ENCODE measurements at regions not wholly inside any gene's neighbourhood (a gene's known extent, or its start where the extent isn't known, plus 50 kb on each side); places are given as distances from the start of the nearest gene placed in this dataset.

DNA sequence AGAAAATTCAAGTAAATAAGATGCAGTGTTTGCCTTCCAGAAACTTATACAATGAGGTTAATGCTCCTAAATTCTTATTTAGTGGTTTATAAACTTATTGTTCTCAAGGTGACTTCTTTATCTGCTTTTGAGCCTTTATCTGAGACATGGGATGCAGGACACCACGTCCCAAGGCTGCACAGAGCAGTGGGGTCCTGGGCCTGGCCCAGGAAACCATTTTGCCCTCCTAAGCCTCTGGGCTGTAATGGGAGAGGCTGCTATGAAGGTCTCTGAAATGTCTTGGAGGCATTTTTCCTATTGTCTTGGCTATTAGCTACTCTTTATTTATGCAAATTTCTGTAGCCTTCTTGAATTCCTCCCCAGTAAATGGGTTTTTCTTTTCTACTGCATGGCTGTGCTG, 652.6 kb upstream of the SETBP1 start:
- Histone ChIP-seq H3K79me1 (replicated peaks; ENCODE audit: low read length, poor library complexity, severe bottlenecking) (no peaks in the 10 kb centered on the region), H2BK5ac (ENCODE audit: low read depth, low read length, poor library complexity, severe bottlenecking) (no peak overlapping the region)

DNA sequence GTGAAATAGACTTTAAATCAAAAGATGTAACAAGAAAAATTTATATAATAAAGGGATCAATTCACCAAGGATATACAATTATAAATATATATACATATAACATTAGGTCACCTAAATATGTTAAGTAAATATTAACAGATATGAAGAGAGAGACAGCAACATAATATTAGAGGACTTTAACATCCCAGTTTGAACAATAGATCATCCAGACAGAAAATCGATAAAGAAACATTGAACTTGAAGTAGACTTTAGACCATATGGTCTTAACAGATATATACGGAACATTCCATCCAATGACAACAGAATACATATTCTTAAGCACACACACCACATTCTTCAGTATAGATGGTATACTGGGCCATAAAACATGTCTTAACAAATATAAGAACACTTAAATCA, 649.6 kb upstream of the SETBP1 start:
- Histone ChIP-seq H2BK120ac (ENCODE audit: low read depth, low read length) (no peak overlapping the region), H3K4me3 (ENCODE audit: insufficient read depth in 1 of 2, low read depth in 1 of 2, low read length in 2 of 2) (no peak overlapping the region), H3K4me1 (ENCODE audit: control insufficient read depth, insufficient read depth, low read depth, low read length) (peaks cover 5% of the 10 kb centered on the region), H2AFZ (ENCODE audit: low read depth, low read length) (no peak overlapping the region), H3K4me2 (ENCODE audit: low read length, poor library complexity, severe bottlenecking) (no peak overlapping the region), H3K27ac (ENCODE audit: low read length, poor library complexity, severe bottlenecking) (no peak overlapping the region), H3K9ac (ENCODE audit: low read length) (no peak overlapping the region), H2BK5ac (ENCODE audit: low read depth, low read length, poor library complexity, severe bottlenecking) (no peak overlapping the region), H2AK5ac (ENCODE audit: low read length, severe bottlenecking) (no peak overlapping the region), H3K27me3 (ENCODE audit: control insufficient read depth in 1 of 2, insufficient read depth in 1 of 2, low read length in 2 of 2) (no peaks in the 10 kb centered on the region), H3K9me3 (ENCODE audit: control insufficient read depth, low read length) (peaks cover 14% of the 10 kb centered on the region), H3K18ac (ENCODE audit: low read depth in 1 of 2, low read length in 2 of 2) (no peak overlapping the region), H3K4ac (ENCODE audit: low read depth in 1 of 2, low read length in 2 of 2) (no peak overlapping the region), H2BK15ac (ENCODE audit: low read depth, poor library complexity, severe bottlenecking) (no peak overlapping the region), H3K79me1 (replicated peaks; ENCODE audit: low read length, poor library complexity, severe bottlenecking) (no peaks in the 10 kb centered on the region), H3K36me3 (ENCODE audit: control insufficient read depth in 1 of 2, insufficient read depth in 2 of 2, low read depth in 1 of 2, low read length in 2 of 2) (no peaks in the 10 kb centered on the region), H3K14ac (ENCODE audit: low read length in 2 of 2) (no peak overlapping the region), H4K91ac (ENCODE audit: low read length) (no peak overlapping the region), H2BK12ac (ENCODE audit: low read length in 2 of 2) (no peak overlapping the region), H3K23ac (ENCODE audit: low read length in 2 of 2) (no peak overlapping the region), H4K8ac (ENCODE audit: low read length) (no peak overlapping the region)
- no peak for DNase-seq
- WGBS = 91% methylated on average over 1 of the region's 2 CpGs

More for the DNA sequence above, 652.6 kb upstream of the SETBP1 start:
- Histone ChIP-seq H2BK120ac (ENCODE audit: low read depth, low read length) (no peak overlapping the region), H4K8ac (ENCODE audit: low read length) (no peak overlapping the region), H2AFZ (ENCODE audit: low read depth, low read length) (no peak overlapping the region), H3K27me3 (ENCODE audit: control insufficient read depth in 1 of 2, insufficient read depth in 1 of 2, low read length in 2 of 2) (no peaks in the 10 kb centered on the region), H3K4me1 (ENCODE audit: control insufficient read depth, insufficient read depth, low read depth, low read length) (peaks cover 2% of the 10 kb centered on the region), H3K18ac (ENCODE audit: low read depth in 1 of 2, low read length in 2 of 2) (no peak overlapping the region), H3K23ac (ENCODE audit: low read length in 2 of 2) (no peak overlapping the region), H3K36me3 (ENCODE audit: control insufficient read depth in 1 of 2, insufficient read depth in 2 of 2, low read depth in 1 of 2, low read length in 2 of 2) (no peaks in the 10 kb centered on the region), H3K9me3 (ENCODE audit: control insufficient read depth, low read length) (peaks cover 14% of the 10 kb centered on the region), H3K4ac (ENCODE audit: low read depth in 1 of 2, low read length in 2 of 2) (no peak overlapping the region), H3K4me2 (ENCODE audit: low read length, poor library complexity, severe bottlenecking) (no peak overlapping the region), H3K14ac (ENCODE audit: low read length in 2 of 2) (no peak overlapping the region), H2BK15ac (ENCODE audit: low read depth, poor library complexity, severe bottlenecking) (no peak overlapping the region), H2AK5ac (ENCODE audit: low read length, severe bottlenecking) (no peak overlapping the region), H4K91ac (ENCODE audit: low read length) (no peak overlapping the region), H3K9ac (ENCODE audit: low read length) (no peak overlapping the region), H2BK12ac (ENCODE audit: low read length in 2 of 2) (no peak overlapping the region), H3K4me3 (ENCODE audit: insufficient read depth in 1 of 2, low read depth in 1 of 2, low read length in 2 of 2) (no peak overlapping the region), H3K27ac (ENCODE audit: low read length, poor library complexity, severe bottlenecking) (no peak overlapping the region)
- WGBS = 70% methylated on average over 1 of the region's 1 CpG
- DNase-seq = no peak

DNA sequence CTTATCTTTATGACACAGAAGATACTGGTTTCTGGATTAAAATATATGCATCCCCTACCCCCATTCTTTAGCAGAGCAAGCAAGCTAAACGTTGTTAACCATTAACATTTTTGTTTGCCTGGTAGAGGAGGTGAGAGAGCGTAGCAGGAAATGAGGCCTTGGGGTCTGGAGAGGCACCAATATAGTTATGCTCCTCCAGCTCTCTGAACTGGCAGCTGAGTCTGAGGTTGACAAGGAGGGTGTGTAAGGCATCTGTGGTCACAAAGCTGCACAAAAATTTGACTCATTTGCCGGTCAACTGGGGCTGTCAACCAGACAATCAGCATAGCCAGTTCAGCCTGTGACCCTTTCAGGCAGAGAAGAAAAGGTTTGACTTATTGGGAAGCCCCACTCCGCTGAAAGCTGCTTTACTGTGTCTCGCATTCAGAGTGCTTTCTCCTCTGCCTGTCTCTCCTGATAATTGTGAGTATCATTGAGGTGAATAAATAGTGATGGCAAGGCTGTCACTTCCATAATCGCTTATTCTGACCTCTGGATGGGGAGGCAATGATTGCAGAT, 647.5 kb upstream of the SETBP1 start:
- DNase-seq = no peak
- Histone ChIP-seq H2BK120ac (ENCODE audit: low read depth, low read length) (no peak overlapping the region), H3K79me1 (replicated peaks; ENCODE audit: low read length, poor library complexity, severe bottlenecking) (no peaks in the 10 kb centered on the region), H3K9ac (ENCODE audit: low read length) (no peak overlapping the region), H2AFZ (ENCODE audit: low read depth, low read length) (no peak overlapping the region), H3K36me3 (ENCODE audit: control insufficient read depth in 1 of 2, insufficient read depth in 2 of 2, low read depth in 1 of 2, low read length in 2 of 2) (no peaks in the 10 kb centered on the region), H2BK5ac (ENCODE audit: low read depth, low read length, poor library complexity, severe bottlenecking) (no peak overlapping the region), H3K14ac (ENCODE audit: low read length in 2 of 2) (no peak overlapping the region), H3K4me1 (ENCODE audit: control insufficient read depth, insufficient read depth, low read depth, low read length) (peaks cover 5% of the 10 kb centered on the region), H3K4me3 (ENCODE audit: insufficient read depth in 1 of 2, low read depth in 1 of 2, low read length in 2 of 2) (no peak overlapping the region), H4K91ac (ENCODE audit: low read length) (no peak overlapping the region), H2AK5ac (ENCODE audit: low read length, severe bottlenecking) (no peak overlapping the region), H3K18ac (ENCODE audit: low read depth in 1 of 2, low read length in 2 of 2) (peak overlapping the region in 1 of 2 experiments; percentile 0), H2BK15ac (ENCODE audit: low read depth, poor library complexity, severe bottlenecking) (no peak overlapping the region), H3K9me3 (ENCODE audit: control insufficient read depth, low read length) (peaks cover 4% of the 10 kb centered on the region), H3K23ac (ENCODE audit: low read length in 2 of 2) (no peak overlapping the region), H3K4ac (ENCODE audit: low read depth in 1 of 2, low read length in 2 of 2) (no peak overlapping the region), H3K4me2 (ENCODE audit: low read length, poor library complexity, severe bottlenecking) (no peak overlapping the region), H4K8ac (ENCODE audit: low read length) (no peak overlapping the region), H2BK12ac (ENCODE audit: low read length in 2 of 2) (peak overlapping the region in 1 of 2 experiments; percentile 66), H3K27me3 (ENCODE audit: control insufficient read depth in 1 of 2, insufficient read depth in 1 of 2, low read length in 2 of 2) (no peaks in the 10 kb centered on the region), H3K27ac (ENCODE audit: low read length, poor library complexity, severe bottlenecking) (peak overlapping the region; percentile 63)
- 66% methylated on average over 6 of the region's 6 CpGs for WGBS

DNA sequence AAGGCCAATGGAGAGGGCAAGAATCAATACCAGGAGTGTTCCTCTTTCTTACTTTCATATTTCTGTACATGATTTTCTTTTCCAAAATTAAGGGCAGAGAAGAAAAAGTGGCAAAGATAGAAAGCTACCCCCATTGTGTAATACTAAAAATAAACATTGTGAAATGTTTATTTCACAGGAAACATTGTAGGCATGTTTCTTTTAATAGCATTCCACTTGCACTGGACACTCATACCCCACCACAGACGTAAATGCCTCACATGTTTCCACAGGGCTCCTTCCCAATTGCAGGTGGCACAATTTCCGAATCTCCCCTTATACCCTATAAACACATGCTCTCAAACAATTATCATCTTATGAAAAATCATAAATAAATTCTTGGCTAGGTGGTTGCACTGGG, 645.1 kb upstream of the SETBP1 start:
- no peaks in the 10 kb centered on the region for H3K27me3 ChIP-seq (ENCODE audit: control insufficient read depth in 1 of 2, insufficient read depth in 1 of 2, low read length in 2 of 2)
- no peak overlapping the region for H2BK120ac ChIP-seq (ENCODE audit: low read depth, low read length)
- H3K23ac ChIP-seq (ENCODE audit: low read length in 2 of 2) = no peak overlapping the region
- no peak overlapping the region for H3K18ac ChIP-seq (ENCODE audit: low read depth in 1 of 2, low read length in 2 of 2)
- WGBS = 5% methylated on average over 1 of the region's 2 CpGs
- H2AK5ac ChIP-seq (ENCODE audit: low read length, severe bottlenecking) = no peak overlapping the region
- no peak overlapping the region for H3K27ac ChIP-seq (ENCODE audit: low read length, poor library complexity, severe bottlenecking)
- peaks cover 5% of the 10 kb centered on the region for H3K4me1 ChIP-seq (ENCODE audit: control insufficient read depth, insufficient read depth, low read depth, low read length)
- no peak overlapping the region for H3K9ac ChIP-seq (ENCODE audit: low read length)
- peak overlapping the region; percentile 57 for H2BK5ac ChIP-seq (ENCODE audit: low read depth, low read length, poor library complexity, severe bottlenecking)
- no peaks in the 10 kb centered on the region for H3K9me3 ChIP-seq (ENCODE audit: control insufficient read depth, low read length)
- H3K4me3 ChIP-seq (ENCODE audit: insufficient read depth in 1 of 2, low read depth in 1 of 2, low read length in 2 of 2) = no peak overlapping the region
- no peaks in the 10 kb centered on the region for H3K36me3 ChIP-seq (ENCODE audit: control insufficient read depth in 1 of 2, insufficient read depth in 2 of 2, low read depth in 1 of 2, low read length in 2 of 2)
- peak; percentile 56 for DNase-seq
- H3K4me2 ChIP-seq (ENCODE audit: low read length, poor library complexity, severe bottlenecking) = no peak overlapping the region
- H4K91ac ChIP-seq (ENCODE audit: low read length) = no peak overlapping the region
- H2BK12ac ChIP-seq (ENCODE audit: low read length in 2 of 2) = no peak overlapping the region
- no peak overlapping the region for H4K8ac ChIP-seq (ENCODE audit: low read length)
- no peak overlapping the region for H3K4ac ChIP-seq (ENCODE audit: low read depth in 1 of 2, low read length in 2 of 2)
- H2AFZ ChIP-seq (ENCODE audit: low read depth, low read length) = no peak overlapping the region
- no peaks in the 10 kb centered on the region for H3K79me1 ChIP-seq (replicated peaks; ENCODE audit: low read length, poor library complexity, severe bottlenecking)
- H3K14ac ChIP-seq (ENCODE audit: low read length in 2 of 2) = no peak overlapping the region
- no peak overlapping the region for H2BK15ac ChIP-seq (ENCODE audit: low read depth, poor library complexity, severe bottlenecking)
